Activated naive CD8-positive, alpha-beta T cell treated with anti-CD3 and anti-CD28 coated beads, Interleukin-2, amount 10 ng/mL, durations not matched to agents 7 days and 5 days (primary cell): ENCODE measurements at regions not wholly inside any gene's neighbourhood (a gene's known extent, or its start where the extent isn't known, plus 50 kb on each side); places are given as distances from the start of the nearest gene placed in this dataset.

Experiments used
- ATAC-seq: fragments of 150-1000 bp; cut with Tn5 transposase; one replicate; pipeline ENCODE4 v1.10.0; 2021; ENCODE audit warnings: low read depth, moderate library complexity
- POLR2A ChIA-PET: fragments of 350-600 bp; sonication (Branson Sonifier 250); formaldehyde crosslinking; loops from one replicate; lab custom pipeline; 2021; ENCODE audit warnings: antibody characterized with exemption; lab: Charles Lee
- DNase-seq: peaks from one replicate; pipeline ENCODE4 v3.0.0; 2021
- H3K27ac Mint-ChIP-seq: one replicate; pipeline ENCODE4 v1.8.0; 2022; ENCODE audit warnings: mild to moderate bottlenecking, mixed read lengths
- H3K27me3 Mint-ChIP-seq: one replicate; pipeline ENCODE4 v1.8.0; 2022; ENCODE audit warnings: mild to moderate bottlenecking, moderate library complexity, mixed read lengths
- H3K36me3 Mint-ChIP-seq: one replicate; pipeline ENCODE4 v1.8.0; 2021; ENCODE audit warnings: mild to moderate bottlenecking, mixed read lengths
- H3K4me1 Mint-ChIP-seq: one replicate; pipeline ENCODE4 v1.8.0; 2021; ENCODE audit warnings: mixed read lengths
- H3K4me3 Mint-ChIP-seq: one replicate; pipeline ENCODE4 v1.8.0; 2022; ENCODE audit warnings: mild to moderate bottlenecking, moderate library complexity, mixed read lengths
- H3K9me3 Mint-ChIP-seq: one replicate; pipeline ENCODE4 v1.8.0; 2021; ENCODE audit warnings: mixed read lengths

- Mint-ChIP-seq H3K27me3 (no peaks in the 10 kb centered on the region), H3K4me1 (no peaks in the 10 kb centered on the region), H3K4me3 (no peak overlapping the region), H3K9me3 (no peaks in the 10 kb centered on the region), H3K36me3 (no peaks in the 10 kb centered on the region), H3K27ac (no peak overlapping the region)
- ATAC-seq (no peak), DNase-seq (no peak)
- POLR2A ChIA-PET = no interaction called here
These were observed 469.6 kb upstream of the MYT1L start for GRCh38 chr2:2800697-2801096.

- Mint-ChIP-seq H3K9me3 (no peaks in the 10 kb centered on the region), H3K36me3 (no peaks in the 10 kb centered on the region), H3K4me3 (no peak overlapping the region), H3K27me3 (no peaks in the 10 kb centered on the region), H3K27ac (no peak overlapping the region), H3K4me1 (no peaks in the 10 kb centered on the region)
- no peak for ATAC-seq
- POLR2A ChIA-PET = no interaction called here
- no peak for DNase-seq
These were observed 468.9 kb upstream of the MYT1L start for GRCh38 chr2:2800001-2800400.

- DNase-seq (no peak), ATAC-seq (no peak)
- H3K36me3 Mint-ChIP-seq = no peaks in the 10 kb centered on the region
- H3K27me3 Mint-ChIP-seq = no peaks in the 10 kb centered on the region
- no peak overlapping the region for H3K27ac Mint-ChIP-seq
- H3K9me3 Mint-ChIP-seq = no peaks in the 10 kb centered on the region
- POLR2A ChIA-PET = no interaction called here
- H3K4me3 Mint-ChIP-seq = no peak overlapping the region
- no peaks in the 10 kb centered on the region for H3K4me1 Mint-ChIP-seq
These were observed 468.1 kb upstream of the MYT1L start for GRCh38 chr2:2799151-2799697.

DNA sequence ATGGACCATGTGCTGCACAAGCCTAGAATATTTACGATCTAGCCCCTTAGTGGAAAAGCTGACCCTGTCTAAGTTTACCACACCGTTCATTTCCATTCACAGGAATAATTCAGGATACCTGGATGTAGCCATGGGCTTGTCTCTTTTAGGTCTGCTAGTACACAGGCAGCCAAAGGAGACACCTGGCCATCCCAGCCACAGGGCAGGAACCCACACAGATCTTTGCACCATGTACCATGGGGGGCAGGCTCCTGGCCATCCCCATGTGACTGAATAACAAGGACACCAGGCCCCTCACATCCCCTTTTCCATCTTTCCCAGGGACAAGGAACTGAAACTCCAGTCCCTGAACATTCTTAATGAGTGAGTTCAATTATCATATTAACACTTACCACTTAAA is 467.3 kb upstream of the MYT1L start:
- peaks cover 2% of the 10 kb centered on the region for H3K27me3 Mint-ChIP-seq
- no peaks in the 10 kb centered on the region for H3K4me1 Mint-ChIP-seq
- POLR2A ChIA-PET = no interaction called here
- ATAC-seq (no peak), DNase-seq (no peak)
- no peak overlapping the region for H3K4me3 Mint-ChIP-seq
- no peaks in the 10 kb centered on the region for H3K9me3 Mint-ChIP-seq
- no peaks in the 10 kb centered on the region for H3K36me3 Mint-ChIP-seq
- H3K27ac Mint-ChIP-seq = no peak overlapping the region

- Mint-ChIP-seq H3K4me1 (no peaks in the 10 kb centered on the region), H3K4me3 (no peak overlapping the region), H3K27me3 (peaks cover 2% of the 10 kb centered on the region), H3K36me3 (no peaks in the 10 kb centered on the region), H3K9me3 (no peaks in the 10 kb centered on the region), H3K27ac (no peak overlapping the region)
- ATAC-seq (no peak), DNase-seq (no peak)
- POLR2A ChIA-PET = no interaction called here
These were observed 466.7 kb upstream of the MYT1L start for GRCh38 chr2:2797797-2798196.

DNA sequence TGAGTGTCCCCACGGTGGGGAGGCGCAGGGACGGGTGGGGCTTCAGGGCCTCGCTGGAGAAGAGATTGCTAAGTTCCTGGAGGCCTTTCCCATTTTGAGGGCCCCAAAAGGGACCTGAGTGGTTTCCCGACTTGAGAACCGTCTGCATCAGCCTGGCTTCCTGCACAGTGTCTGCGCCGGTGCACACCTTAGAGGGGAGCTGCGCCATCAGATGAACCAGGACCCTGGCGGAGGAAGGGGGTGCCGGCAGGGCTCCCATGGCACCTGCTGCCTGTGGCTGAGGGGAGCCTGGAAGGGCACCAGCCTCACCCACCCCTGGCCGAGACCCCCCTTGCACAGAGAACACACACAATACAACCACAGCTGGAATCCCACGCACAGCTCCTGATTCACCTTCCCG is 465.1 kb upstream of the MYT1L start:
- ATAC-seq (no peak), DNase-seq (no peak)
- no peaks in the 10 kb centered on the region for H3K4me1 Mint-ChIP-seq
- H3K36me3 Mint-ChIP-seq = no peaks in the 10 kb centered on the region
- POLR2A ChIA-PET = no interaction called here
- no peaks in the 10 kb centered on the region for H3K9me3 Mint-ChIP-seq
- H3K27ac Mint-ChIP-seq = no peak overlapping the region
- peaks cover 2% of the 10 kb centered on the region for H3K27me3 Mint-ChIP-seq
- no peak overlapping the region for H3K4me3 Mint-ChIP-seq

DNA sequence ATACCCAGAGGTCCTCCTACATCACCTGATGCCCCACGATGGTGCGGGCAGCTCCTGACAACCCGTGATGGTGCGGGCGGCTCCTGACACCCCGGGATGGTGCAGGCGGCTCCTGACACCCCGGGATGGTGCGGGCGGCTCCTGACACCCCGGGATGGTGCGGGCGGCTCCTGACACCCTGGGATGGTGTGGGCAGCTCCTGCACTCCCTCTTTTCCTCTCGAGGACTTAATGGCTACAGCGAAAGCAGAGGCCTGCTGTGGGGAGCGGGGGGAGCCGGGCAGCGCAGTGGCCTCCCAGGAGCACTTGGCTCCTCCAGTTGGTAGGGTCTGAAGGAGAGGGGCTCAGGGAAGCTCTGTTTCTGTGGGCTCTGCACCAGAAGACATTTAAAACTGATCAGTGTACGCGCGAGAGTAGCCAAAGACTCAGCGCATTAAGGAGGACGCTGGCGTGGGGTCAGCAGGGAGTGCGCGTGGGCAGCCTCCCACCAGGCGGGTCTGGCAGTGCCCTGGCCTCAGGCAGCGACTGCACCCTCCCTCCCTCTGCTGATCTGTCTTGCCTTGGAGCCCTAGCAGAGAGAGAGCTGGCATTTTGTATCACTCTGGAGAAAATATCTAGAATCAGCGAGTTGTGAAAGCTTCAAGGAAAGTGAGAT is 464.5 kb upstream of the MYT1L start:
- H3K27ac Mint-ChIP-seq = no peak overlapping the region
- H3K9me3 Mint-ChIP-seq = no peaks in the 10 kb centered on the region
- no peaks in the 10 kb centered on the region for H3K36me3 Mint-ChIP-seq
- ATAC-seq (no peak), DNase-seq (no peak)
- H3K4me1 Mint-ChIP-seq = no peaks in the 10 kb centered on the region
- POLR2A ChIA-PET = no interaction called here
- peaks cover 2% of the 10 kb centered on the region for H3K27me3 Mint-ChIP-seq
- H3K4me3 Mint-ChIP-seq = no peak overlapping the region

DNA sequence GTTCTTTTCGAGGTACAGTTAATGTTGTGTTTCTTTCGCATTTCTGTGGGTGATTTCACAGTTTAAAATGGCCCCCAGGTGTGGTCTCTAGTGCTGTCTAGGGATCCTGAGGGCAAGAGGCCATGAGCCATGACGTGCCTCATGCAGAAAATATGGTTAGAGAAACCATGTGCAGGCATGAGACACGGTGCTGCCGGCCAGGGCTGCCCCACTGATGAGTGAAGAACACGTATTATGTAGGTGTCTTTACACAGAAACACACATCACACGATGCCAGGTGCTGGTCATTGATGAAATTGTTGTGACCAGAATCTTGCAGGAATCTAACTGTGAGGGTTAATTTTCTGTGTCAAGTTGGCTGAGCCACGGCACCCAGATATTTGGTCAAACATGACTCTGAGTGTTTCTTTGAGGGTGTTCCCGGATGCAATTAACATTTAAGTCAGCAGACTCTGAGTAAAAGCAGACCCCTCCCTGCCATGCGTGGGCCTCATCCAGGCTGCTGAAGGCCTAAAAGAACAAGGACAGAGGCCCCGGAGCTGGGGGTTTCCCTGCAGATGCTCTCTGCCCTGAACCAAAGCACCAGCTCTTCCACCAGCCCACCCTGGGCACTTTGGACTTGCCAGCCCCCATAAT is 463.0 kb upstream of the MYT1L start:
- Mint-ChIP-seq H3K27me3 (peaks cover 2% of the 10 kb centered on the region), H3K9me3 (no peaks in the 10 kb centered on the region), H3K36me3 (no peaks in the 10 kb centered on the region), H3K4me1 (no peaks in the 10 kb centered on the region), H3K27ac (no peak overlapping the region), H3K4me3 (no peak overlapping the region)
- POLR2A ChIA-PET = no interaction called here
- ATAC-seq = no peak
- no peak for DNase-seq

- Mint-ChIP-seq H3K36me3 (no peaks in the 10 kb centered on the region), H3K4me3 (no peak overlapping the region), H3K27me3 (peaks cover 2% of the 10 kb centered on the region), H3K27ac (no peak overlapping the region), H3K4me1 (no peaks in the 10 kb centered on the region), H3K9me3 (no peaks in the 10 kb centered on the region)
- POLR2A ChIA-PET = no interaction called here
- no peak for ATAC-seq
- DNase-seq = no peak
These were observed 462.4 kb upstream of the MYT1L start for GRCh38 chr2:2793514-2793913.

GRCh38 chr2:2791606-2792005 is 460.5 kb upstream of the MYT1L start:
- Mint-ChIP-seq H3K9me3 (no peaks in the 10 kb centered on the region), H3K27ac (no peak overlapping the region), H3K4me1 (no peaks in the 10 kb centered on the region), H3K4me3 (no peak overlapping the region), H3K27me3 (peaks cover 2% of the 10 kb centered on the region), H3K36me3 (no peaks in the 10 kb centered on the region)
- no peak for ATAC-seq
- no peak for DNase-seq
- POLR2A ChIA-PET = no interaction called here

DNA sequence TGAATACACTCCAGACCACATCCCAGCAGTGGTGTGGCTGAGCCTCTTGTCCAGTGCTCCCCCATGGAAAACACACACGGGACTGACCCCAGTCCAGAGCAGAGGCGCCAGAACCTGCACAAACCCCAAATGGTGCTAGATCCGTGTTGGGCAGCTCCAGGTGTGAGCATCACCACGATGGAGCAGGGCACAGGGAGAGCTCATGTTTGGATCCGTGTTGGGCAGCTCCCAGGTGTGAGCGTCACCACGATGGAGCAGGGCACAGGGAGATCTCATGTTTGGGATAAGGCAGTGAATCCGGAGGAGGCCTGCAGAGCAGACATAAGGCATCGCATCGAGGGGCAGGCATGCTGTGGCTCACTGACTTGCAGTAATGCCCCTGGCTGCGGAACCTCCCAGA is 460.0 kb upstream of the MYT1L start:
- Mint-ChIP-seq H3K4me3 (no peak overlapping the region), H3K27ac (no peak overlapping the region), H3K36me3 (no peaks in the 10 kb centered on the region), H3K9me3 (no peaks in the 10 kb centered on the region), H3K4me1 (no peaks in the 10 kb centered on the region), H3K27me3 (peaks cover 2% of the 10 kb centered on the region)
- POLR2A ChIA-PET = no interaction called here
- no peak for DNase-seq
- ATAC-seq = no peak

DNA sequence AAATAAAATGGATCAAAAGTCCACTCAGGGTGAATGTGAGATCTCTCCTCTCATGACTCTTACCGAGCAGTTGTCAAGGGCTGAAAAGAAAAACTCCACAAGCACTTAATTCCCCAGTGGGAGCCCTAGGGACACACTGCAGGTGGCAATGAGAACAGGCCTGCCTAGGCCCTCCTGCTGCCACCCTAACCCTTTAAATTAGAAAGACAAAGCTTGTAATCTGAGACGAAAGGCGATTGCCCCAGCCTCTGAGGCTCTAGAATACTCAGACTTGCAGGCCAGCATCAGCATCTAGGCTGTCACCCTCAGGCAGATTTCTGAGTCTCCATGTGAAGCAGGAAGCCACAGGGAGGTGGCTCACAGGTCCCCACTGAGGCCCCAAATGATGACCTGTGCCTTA is 457.0 kb upstream of the MYT1L start:
- ATAC-seq (no peak), DNase-seq (no peak)
- H3K4me3 Mint-ChIP-seq = no peak overlapping the region
- H3K4me1 Mint-ChIP-seq = no peaks in the 10 kb centered on the region
- H3K27ac Mint-ChIP-seq = no peak overlapping the region
- H3K9me3 Mint-ChIP-seq = no peaks in the 10 kb centered on the region
- no peaks in the 10 kb centered on the region for H3K27me3 Mint-ChIP-seq
- POLR2A ChIA-PET = no interaction called here
- H3K36me3 Mint-ChIP-seq = no peaks in the 10 kb centered on the region

DNA sequence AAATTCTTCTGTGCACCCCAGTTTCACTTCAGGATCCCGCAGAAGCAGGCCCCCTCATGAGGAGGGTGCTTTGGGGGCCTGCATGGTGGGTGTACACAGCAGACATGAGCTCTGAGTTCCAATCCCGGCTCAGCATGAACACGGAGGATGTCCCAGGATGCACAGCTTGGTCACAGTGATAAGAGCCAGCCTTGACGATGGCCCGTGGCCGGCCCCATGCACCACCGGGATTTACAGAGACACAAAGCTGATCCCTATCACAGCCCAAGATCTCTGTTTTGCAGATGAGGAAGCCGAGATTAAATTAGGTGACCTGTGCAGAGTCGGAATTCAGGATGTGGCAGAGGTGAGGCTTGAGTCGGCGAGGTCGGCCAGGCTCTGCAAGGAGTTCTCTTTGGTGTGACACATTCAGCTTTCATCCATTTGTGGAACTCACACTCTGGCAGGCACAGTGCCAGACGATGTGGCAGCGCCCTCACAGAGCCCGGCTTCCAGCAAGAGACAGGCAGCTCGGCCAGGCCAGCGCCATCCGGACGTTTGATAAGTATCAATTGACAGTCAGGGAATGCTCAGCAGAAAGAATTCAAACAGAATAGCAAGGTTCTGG is 456.3 kb upstream of the MYT1L start:
- DNase-seq = no peak
- H3K27me3 Mint-ChIP-seq = no peaks in the 10 kb centered on the region
- H3K4me1 Mint-ChIP-seq = no peaks in the 10 kb centered on the region
- POLR2A ChIA-PET = no interaction called here
- no peaks in the 10 kb centered on the region for H3K36me3 Mint-ChIP-seq
- H3K27ac Mint-ChIP-seq = no peak overlapping the region
- no peak for ATAC-seq
- H3K9me3 Mint-ChIP-seq = no peaks in the 10 kb centered on the region
- no peak overlapping the region for H3K4me3 Mint-ChIP-seq

DNA sequence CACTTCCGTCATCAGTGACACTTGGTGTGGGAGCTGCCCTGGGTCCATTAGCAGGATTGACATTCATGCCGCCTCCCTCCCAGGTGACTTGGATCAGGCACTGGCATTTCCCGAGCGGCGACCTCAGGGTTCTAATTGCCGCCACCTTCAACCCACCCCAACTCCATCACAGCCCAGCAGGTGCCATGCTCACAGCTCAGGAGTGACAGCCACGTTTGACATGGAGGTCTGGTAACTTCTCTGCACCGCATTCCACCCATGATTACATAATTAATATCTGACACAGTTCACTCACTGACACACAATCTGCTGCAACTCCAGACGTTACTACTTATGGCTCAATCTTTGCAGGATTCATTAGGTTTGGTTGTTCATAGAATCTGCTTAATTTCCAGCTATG is 450.9 kb upstream of the MYT1L start:
- Mint-ChIP-seq H3K9me3 (peaks cover 19% of the 10 kb centered on the region), H3K27ac (no peak overlapping the region), H3K4me3 (no peak overlapping the region), H3K27me3 (peaks cover 2% of the 10 kb centered on the region), H3K4me1 (no peaks in the 10 kb centered on the region), H3K36me3 (no peaks in the 10 kb centered on the region)
- POLR2A ChIA-PET = no interaction called here
- no peak for ATAC-seq
- no peak for DNase-seq
